Loucy (cell line): ENCODE measurements at regions not wholly inside any gene's neighbourhood (a gene's known extent, or its start where the extent isn't known, plus 50 kb on each side); places are given as distances from the start of the nearest gene placed in this dataset.

Experiments
- EZH2phosphoT487 ChIP-seq: fragments of 200-600 bp; IDR thresholded peaks from 2 replicates; pipeline ENCODE4 v1.6.1; 2018; ENCODE audit warnings: antibody characterized with exemption, mild to moderate bottlenecking, moderate library complexity, borderline replicate concordance
- TF ChIP-seq, protein P1 (sequence below): fragments of 200-600 bp; sonication (generic); conservative IDR thresholded peaks from 2 replicates; pipeline ENCODE4 v1.5.1; 2014; ENCODE audit warnings: mild to moderate bottlenecking, antibody characterized with exemption, low read length

DNA sequence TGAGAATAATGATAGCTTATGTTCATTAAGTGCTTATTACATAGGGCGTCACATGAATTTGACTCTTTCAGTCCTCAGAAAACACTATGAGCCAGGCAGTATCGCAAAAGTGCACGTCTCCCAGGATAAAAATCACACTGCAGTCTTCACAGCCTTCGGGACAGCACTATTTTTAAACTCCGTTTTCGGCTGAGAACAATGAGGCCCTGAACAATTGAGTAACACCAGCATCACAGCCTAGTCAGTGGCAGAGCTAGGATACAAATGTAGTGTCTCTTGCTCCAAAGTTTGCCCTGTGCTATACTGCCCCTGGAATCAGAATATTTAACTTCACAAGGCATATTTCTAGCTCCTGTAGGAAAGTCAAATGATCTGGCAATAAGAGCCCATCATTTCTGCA lies 852.1 kb upstream of the SEMA6D start:
- TF ChIP-seq, protein P1, sequence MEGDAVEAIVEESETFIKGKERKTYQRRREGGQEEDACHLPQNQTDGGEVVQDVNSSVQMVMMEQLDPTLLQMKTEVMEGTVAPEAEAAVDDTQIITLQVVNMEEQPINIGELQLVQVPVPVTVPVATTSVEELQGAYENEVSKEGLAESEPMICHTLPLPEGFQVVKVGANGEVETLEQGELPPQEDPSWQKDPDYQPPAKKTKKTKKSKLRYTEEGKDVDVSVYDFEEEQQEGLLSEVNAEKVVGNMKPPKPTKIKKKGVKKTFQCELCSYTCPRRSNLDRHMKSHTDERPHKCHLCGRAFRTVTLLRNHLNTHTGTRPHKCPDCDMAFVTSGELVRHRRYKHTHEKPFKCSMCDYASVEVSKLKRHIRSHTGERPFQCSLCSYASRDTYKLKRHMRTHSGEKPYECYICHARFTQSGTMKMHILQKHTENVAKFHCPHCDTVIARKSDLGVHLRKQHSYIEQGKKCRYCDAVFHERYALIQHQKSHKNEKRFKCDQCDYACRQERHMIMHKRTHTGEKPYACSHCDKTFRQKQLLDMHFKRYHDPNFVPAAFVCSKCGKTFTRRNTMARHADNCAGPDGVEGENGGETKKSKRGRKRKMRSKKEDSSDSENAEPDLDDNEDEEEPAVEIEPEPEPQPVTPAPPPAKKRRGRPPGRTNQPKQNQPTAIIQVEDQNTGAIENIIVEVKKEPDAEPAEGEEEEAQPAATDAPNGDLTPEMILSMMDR, result no peak
- no peak for TF ChIP-seq EZH2phosphoT487
